HT1080 (cell line): ENCODE measurements at regions not wholly inside any gene's neighbourhood (a gene's known extent, or its start where the extent isn't known, plus 50 kb on each side); places are given as distances from the start of the nearest gene placed in this dataset.

Experiments used
- DNase-seq: peaks from one replicate; pipeline ENCODE4 v3.0.0-alpha.2; 2015; ENCODE audit warnings: low read depth

- no peak for DNase-seq
Observed at GRCh38 chr9:113701774-113702755, 174.0 kb upstream of the ZNF618 start.

DNA sequence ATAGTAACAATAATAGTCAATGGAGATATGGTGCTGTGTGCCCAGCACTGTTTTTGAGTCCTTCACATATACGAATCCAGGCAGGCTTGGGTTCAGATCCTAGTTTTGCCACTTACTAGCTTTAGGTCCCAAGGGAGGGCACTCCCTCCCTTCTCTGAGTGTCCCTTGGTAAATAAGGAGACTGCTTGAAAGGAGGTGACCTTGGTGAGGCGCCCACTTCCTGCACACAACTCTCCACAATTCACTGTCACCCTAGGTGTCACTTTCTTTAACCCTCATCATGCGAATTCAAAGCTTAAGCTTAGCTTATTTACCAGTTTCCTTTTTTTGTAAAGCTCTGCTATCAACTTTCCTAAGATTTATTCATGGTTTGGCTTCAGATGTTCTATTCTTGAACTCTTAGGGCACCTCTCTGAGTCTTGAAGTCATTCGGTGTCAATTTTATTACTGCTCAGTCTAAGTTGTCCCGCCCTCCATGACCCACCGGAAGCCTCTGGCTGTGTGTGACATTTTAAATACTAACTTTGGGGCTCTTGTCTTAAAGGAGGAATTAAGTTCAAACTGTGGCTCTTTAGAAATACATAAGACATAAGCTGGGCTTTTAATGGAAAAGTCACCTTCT, 170.7 kb upstream of the ZNF618 start:
- DNase-seq = no peak

GRCh38 chr9:113705928-113706519, 170.1 kb upstream of the ZNF618 start:
- DNase-seq = no peak

GRCh38 chr9:113707953-113708695, 168.0 kb upstream of the ZNF618 start:
- no peak for DNase-seq

DNA sequence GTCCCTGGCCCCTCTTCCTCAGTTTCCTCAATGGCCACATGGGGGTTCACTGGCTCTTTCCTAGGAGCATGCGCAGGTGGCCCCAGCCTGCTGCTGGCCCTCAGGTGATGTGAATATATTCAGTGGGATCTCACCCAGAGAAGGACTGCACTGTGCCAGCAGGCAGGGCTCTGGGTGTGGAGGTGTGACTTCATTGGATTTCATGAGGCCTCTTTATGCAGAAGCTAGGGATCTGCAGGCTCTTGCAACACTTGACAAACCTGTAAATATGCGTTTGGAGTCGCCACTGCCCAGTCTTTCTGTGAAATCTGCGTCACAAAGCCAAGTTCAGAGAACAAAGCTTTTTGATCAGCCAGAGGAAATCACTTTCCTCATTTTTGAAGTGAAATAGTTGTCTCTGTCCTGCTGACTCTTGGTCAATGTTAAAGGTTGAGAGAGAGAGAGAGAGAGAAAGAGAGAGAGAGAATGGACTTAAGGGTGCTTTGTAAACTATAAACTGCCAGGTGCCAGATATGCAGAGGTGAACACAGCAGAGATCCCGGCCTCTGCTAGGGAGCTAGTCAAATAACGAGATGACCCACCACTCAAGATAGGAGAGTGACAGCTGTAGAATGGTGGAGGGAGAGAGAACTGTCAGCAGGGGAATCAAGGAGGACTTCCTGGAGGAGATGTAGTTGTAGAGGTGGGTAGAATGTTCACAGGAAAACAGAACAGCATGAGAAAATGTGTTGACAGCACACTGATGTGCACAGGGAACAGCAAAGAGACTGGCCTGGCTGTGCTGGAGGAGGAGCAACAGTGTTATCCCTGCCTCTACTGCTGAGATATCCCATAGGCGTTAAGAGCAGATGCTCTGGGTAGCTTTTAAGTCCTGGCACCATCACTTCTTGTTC, 167.0 kb upstream of the ZNF618 start:
- DNase-seq = no peak

DNA sequence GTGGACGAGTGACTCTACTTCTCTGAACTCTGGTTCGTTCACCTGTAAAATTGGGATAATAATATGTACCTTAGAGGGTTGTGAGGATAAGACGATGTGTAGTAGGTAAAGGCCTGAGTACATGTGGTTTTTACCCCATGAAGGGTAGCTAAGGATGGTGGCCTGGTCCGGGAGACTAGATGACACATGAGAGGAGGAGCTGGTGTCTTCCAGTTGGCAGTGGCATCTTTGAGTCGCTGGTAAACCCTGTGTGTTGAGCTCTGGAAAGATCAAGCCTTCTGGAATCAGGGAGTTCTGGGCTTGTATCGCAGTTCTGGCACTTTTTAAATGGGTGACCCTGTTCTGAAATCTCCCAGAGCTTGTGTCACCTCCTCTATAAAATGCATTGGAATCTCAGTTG, 166.4 kb upstream of the ZNF618 start:
- no peak for DNase-seq

DNA sequence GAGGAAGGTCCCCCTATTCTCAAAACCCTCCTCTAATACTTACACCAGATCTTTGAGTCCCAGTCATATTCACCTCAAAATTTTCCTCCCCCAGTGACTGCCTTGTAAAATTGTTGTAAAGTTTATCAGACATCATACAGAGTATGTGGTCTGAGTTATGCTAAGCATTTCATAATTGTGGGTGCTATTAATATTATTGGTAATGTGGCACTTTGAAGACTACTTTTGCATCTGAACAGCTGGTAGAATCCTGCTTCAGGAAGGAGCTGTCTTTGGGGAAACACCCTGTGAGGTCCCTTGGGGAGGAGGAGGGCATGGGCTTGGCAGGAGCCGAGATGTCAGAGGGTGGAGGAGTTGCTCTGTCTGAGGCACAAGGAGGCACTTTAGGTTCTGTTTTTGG, 164.9 kb upstream of the ZNF618 start:
- DNase-seq = no peak

DNA sequence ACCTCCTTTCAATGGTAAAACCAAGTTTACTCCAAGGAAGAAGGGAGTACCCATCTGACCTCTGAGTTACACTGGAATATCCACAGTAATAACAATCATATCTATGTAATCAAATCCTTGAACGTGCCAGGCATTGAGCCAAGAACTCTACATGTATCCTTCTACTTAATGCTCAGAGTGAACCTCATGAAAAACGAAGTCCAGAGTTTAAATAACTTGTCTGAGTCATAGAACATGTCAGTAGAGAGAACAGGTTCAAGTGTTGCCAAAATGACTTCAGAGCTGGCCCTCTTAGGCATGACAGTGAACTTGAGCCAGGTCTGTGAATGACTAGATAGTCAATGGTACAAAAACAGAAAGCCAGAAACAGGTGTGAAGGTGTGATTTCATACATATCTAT, 164.1 kb upstream of the ZNF618 start:
- DNase-seq = no peak

DNA sequence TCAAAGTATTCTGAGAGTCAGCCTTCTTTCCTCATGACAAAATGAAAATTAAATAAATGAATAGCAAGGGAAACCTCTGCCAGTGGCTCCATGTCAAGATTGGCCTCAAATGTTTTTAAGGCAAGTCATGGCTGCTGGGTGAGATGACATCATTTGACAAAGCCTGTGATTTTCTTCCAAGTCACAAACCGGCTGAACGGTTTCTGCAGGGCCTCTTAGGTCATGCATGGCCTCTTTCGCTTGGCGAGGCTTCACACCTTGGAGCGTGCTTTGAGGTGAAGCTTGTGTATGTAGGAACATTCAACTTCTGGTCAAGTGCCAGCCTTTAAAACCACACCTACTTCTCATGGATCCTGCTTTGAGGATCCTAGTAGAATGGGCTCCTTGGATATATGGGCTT, 161.0 kb upstream of the ZNF618 start:
- peak; percentile 25 for DNase-seq

GRCh38 chr9:113719919-113720318, 156.2 kb upstream of the ZNF618 start:
- DNase-seq = no peak

GRCh38 chr9:113720495-113720894, 155.6 kb upstream of the ZNF618 start:
- no peak for DNase-seq

GRCh38 chr9:113721856-113722255, 154.3 kb upstream of the ZNF618 start:
- DNase-seq = no peak

- DNase-seq = no peak
Observed at GRCh38 chr9:113724202-113724601, 151.9 kb upstream of the ZNF618 start.

GRCh38 chr9:113728989-113729388, 147.1 kb upstream of the ZNF618 start:
- no peak for DNase-seq

- DNase-seq = peak; percentile 5
Observed at GRCh38 chr9:113734826-113735225, 141.3 kb upstream of the ZNF618 start.

DNA sequence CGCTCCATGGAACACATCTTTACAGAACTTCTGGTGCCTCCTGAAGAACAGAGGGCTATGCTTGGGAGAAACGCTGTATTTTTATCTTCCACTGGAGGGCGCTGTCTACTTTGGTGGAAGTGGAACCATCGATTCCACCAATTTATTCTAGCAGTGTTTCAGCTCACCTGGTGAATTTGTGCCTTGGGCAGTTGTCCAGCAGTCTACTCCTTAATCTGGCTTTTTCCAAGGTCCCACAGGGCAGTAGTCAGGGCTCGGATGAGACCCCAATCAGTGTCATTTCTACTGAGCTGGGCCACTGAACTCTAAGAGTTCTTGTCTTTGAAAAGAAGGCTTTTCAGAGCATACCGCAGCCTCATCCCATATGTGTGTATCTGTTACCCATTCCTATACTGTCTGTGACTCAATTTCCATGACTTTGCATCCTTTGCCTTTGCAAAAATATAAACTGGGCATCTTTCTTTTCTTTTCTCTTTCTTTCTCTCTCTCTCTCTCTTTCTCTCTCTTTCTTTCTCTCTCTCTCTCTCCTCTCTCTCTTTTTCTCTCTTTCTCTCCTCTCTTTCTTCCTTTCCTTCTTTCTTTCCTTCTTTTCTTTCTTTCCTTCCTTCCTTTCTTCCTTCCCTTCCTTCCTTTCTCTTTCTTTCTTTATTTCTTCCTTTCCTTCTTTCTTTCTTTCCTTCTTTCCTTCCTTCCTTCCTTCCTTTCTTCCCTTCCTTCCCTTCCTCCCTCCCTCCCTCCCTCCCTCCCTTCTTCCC, 138.4 kb upstream of the ZNF618 start:
- peak; percentile 45 for DNase-seq

GRCh38 chr9:113738496-113738892, 137.6 kb upstream of the ZNF618 start:
- DNase-seq = no peak

GRCh38 chr9:113738893-113739604, 137.1 kb upstream of the ZNF618 start:
- peak; percentile 7 for DNase-seq
